Fibroblast of upper back skin (primary cell): ENCODE measurements at regions not wholly inside any gene's neighbourhood (a gene's known extent, or its start where the extent isn't known, plus 50 kb on each side); places are given as distances from the start of the nearest gene placed in this dataset.

Experiments
- DNase-seq: peaks from one replicate; pipeline ENCODE4 v3.0.0-alpha.2; 2013

GRCh38 chr5:89445106-89445745 lies 562.2 kb upstream of the MEF2C start:
- no peak for DNase-seq

GRCh38 chr5:89444088-89444487 lies 561.1 kb upstream of the MEF2C start:
- DNase-seq, result no peak

GRCh38 chr5:89443508-89443907 lies 560.5 kb upstream of the MEF2C start:
- DNase-seq, result no peak

GRCh38 chr5:89441965-89442364 lies 559.0 kb upstream of the MEF2C start:
- DNase-seq, result no peak

- no peak for DNase-seq
These were observed 557.7 kb upstream of the MEF2C start for GRCh38 chr5:89440670-89441069.

GRCh38 chr5:89437450-89438435 lies 554.8 kb upstream of the MEF2C start:
- peak; percentile 44 for DNase-seq

- no peak for DNase-seq
These were observed 553.5 kb upstream of the MEF2C start for GRCh38 chr5:89436464-89436863.

GRCh38 chr5:89435347-89435746 lies 552.4 kb upstream of the MEF2C start:
- no peak for DNase-seq

GRCh38 chr5:89428624-89429023 lies 545.6 kb upstream of the MEF2C start:
- no peak for DNase-seq

- DNase-seq, result no peak
These were observed 542.1 kb upstream of the MEF2C start for GRCh38 chr5:89425062-89425461.

- peak; percentile 39 for DNase-seq
These were observed 538.1 kb upstream of the MEF2C start for GRCh38 chr5:89421035-89421434.

GRCh38 chr5:89418407-89419085 lies 535.6 kb upstream of the MEF2C start:
- peak; percentile 25 for DNase-seq

GRCh38 chr5:89417990-89418389 lies 535.0 kb upstream of the MEF2C start:
- DNase-seq, result no peak

GRCh38 chr5:89417515-89417914 lies 534.5 kb upstream of the MEF2C start:
- no peak for DNase-seq

GRCh38 chr5:89411891-89412290 lies 528.9 kb upstream of the MEF2C start:
- DNase-seq, result no peak

- DNase-seq, result no peak
These were observed 524.1 kb upstream of the MEF2C start for GRCh38 chr5:89407054-89407453.

GRCh38 chr5:89401659-89402058 lies 518.7 kb upstream of the MEF2C start:
- no peak for DNase-seq

- DNase-seq, result no peak
These were observed 518.0 kb upstream of the MEF2C start for GRCh38 chr5:89401012-89401411.

GRCh38 chr5:89399548-89399947 lies 516.6 kb upstream of the MEF2C start:
- peak; percentile 9 for DNase-seq

- peak; percentile 4 for DNase-seq
These were observed 514.1 kb upstream of the MEF2C start for GRCh38 chr5:89397096-89397495.

- peak; percentile 49 for DNase-seq
These were observed 513.4 kb upstream of the MEF2C start for GRCh38 chr5:89396278-89396954.

GRCh38 chr5:89395111-89395510 lies 512.1 kb upstream of the MEF2C start:
- no peak for DNase-seq

- DNase-seq, result no peak
These were observed 505.9 kb upstream of the MEF2C start for GRCh38 chr5:89388872-89389271.
